H1 (cell line): ENCODE measurements at regions not wholly inside any gene's neighbourhood (a gene's known extent, or its start where the extent isn't known, plus 50 kb on each side); places are given as distances from the start of the nearest gene placed in this dataset.

Experiments
- EZH2 ChIP-seq: fragments of 200-600 bp; sonication (generic); IDR thresholded peaks from 2 replicates; pipeline ENCODE4 v1.7.1; 2012; ENCODE audit warnings: low read depth, mild to moderate bottlenecking, moderate library complexity, low read length, inconsistent platforms; ENCODE audit not compliant: severe bottlenecking
- JUN ChIP-seq: IDR thresholded peaks from 2 replicates; pipeline ENCODE4 v1.6.1; 2011; ENCODE audit warnings: low read depth, mild to moderate bottlenecking, improper control_type of control experiment, low read length
- KDM1A ChIP-seq: fragments of 200-600, 300-600 bp; sonication (generic); IDR thresholded peaks from 2 replicates; pipeline ENCODE4 v1.7.1; 2016; ENCODE audit warnings: mild to moderate bottlenecking, low read length, borderline replicate concordance
- POLR2A ChIP-seq, 2 experiments: IDR thresholded peaks; 1 replicate in 1 of 2; 2 replicates in 1 of 2; pipeline ENCODE4 v1.6.1; 2011; ENCODE audit warnings: low read depth in 2 of 2, low read length in 2 of 2, mild to moderate bottlenecking in 2 of 2; ENCODE audit errors: control extremely low read depth in 1 of 2
- RAD21 ChIP-seq, 2 experiments: IDR thresholded peaks in 1 of 2; conservative IDR thresholded peaks in 1 of 2; 2 replicates each; pipeline ENCODE4 v1.6.1; 2011; ENCODE audit warnings: low read depth in 2 of 2, low read length in 2 of 2, improper control_type of control experiment in 1 of 2, inconsistent platforms in 1 of 2, mild to moderate bottlenecking in 1 of 2, moderate library complexity in 1 of 2
- TCF12 ChIP-seq: IDR thresholded peaks from 2 replicates; pipeline ENCODE4 v1.6.1; 2011; ENCODE audit warnings: low read depth, mild to moderate bottlenecking, low read length
- TF ChIP-seq, protein P1 (sequence below): IDR thresholded peaks from 2 replicates; pipeline ENCODE4 v1.6.1; 2011; ENCODE audit warnings: low read length, improper control_type of control experiment
- TF ChIP-seq, protein P2 (sequence below), 3 experiments: IDR thresholded peaks; 1 replicate in 2 of 3; 2 replicates in 1 of 3; pipeline versions ENCODE4 v1.5.1 to v1.6.1; 2011; ENCODE audit warnings: low read length in 3 of 3, mild to moderate bottlenecking in 3 of 3, inconsistent platforms in 2 of 3, low read depth in 1 of 3, moderate library complexity in 1 of 3; ENCODE audit not compliant: insufficient read depth in 1 of 3; ENCODE audit errors: control extremely low read depth in 1 of 3

DNA sequence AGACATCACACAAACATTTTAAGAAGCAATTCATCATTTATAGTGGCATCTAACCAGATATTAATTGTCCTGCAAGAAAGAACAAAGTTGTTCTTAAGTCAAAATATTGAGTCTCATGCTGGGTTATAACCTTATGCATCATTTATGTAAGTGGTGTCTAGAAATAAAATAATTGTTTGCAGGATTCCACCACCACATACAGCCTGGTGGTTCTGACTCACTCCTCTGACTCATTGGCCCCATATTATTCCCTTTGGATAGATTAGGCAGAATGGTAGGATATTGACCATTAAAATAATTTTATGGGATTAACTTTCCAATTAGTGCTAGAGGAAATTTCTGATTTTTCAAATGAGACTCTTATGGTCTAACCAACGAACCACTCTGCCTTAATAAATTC is 384.5 kb downstream of the GRXCR1 start:
- TF ChIP-seq, protein P1, sequence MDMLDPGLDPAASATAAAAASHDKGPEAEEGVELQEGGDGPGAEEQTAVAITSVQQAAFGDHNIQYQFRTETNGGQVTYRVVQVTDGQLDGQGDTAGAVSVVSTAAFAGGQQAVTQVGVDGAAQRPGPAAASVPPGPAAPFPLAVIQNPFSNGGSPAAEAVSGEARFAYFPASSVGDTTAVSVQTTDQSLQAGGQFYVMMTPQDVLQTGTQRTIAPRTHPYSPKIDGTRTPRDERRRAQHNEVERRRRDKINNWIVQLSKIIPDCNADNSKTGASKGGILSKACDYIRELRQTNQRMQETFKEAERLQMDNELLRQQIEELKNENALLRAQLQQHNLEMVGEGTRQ = no peak
- no peak for TF ChIP-seq KDM1A
- TF ChIP-seq, protein P2, sequence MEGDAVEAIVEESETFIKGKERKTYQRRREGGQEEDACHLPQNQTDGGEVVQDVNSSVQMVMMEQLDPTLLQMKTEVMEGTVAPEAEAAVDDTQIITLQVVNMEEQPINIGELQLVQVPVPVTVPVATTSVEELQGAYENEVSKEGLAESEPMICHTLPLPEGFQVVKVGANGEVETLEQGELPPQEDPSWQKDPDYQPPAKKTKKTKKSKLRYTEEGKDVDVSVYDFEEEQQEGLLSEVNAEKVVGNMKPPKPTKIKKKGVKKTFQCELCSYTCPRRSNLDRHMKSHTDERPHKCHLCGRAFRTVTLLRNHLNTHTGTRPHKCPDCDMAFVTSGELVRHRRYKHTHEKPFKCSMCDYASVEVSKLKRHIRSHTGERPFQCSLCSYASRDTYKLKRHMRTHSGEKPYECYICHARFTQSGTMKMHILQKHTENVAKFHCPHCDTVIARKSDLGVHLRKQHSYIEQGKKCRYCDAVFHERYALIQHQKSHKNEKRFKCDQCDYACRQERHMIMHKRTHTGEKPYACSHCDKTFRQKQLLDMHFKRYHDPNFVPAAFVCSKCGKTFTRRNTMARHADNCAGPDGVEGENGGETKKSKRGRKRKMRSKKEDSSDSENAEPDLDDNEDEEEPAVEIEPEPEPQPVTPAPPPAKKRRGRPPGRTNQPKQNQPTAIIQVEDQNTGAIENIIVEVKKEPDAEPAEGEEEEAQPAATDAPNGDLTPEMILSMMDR (IDR thresholded peaks at IDR 0.05; ENCODE audit: control extremely low read depth in 1 of 3, insufficient read depth in 1 of 3, low read depth in 1 of 3, low read length in 3 of 3) = no peak
- TF ChIP-seq JUN = no peak
- no peak for TF ChIP-seq RAD21 (IDR thresholded peaks at IDR 0.05 in 1 of 2, conservative IDR thresholded peaks at IDR 0.05 in 1 of 2; ENCODE audit: low read depth in 2 of 2, low read length in 2 of 2)
- no peak for TF ChIP-seq POLR2A (IDR thresholded peaks at IDR 0.05; ENCODE audit: control extremely low read depth in 1 of 2, low read depth in 2 of 2, low read length in 2 of 2)
- TF ChIP-seq EZH2 = no peak
- no peak for TF ChIP-seq TCF12
